Mononuclear cell (primary cell): ENCODE measurements at regions not wholly inside any gene's neighbourhood (a gene's known extent, or its start where the extent isn't known, plus 50 kb on each side); places are given as distances from the start of the nearest gene placed in this dataset.

Source experiments
- H3K27me3 ChIP-seq: 2 replicates; pipeline ENCODE4 v1.6.0; 2011; ENCODE audit warnings: low read length, control low read depth; ENCODE audit not compliant: insufficient read depth
- H3K4me1 ChIP-seq: 2 replicates; pipeline ENCODE4 v1.5.1; 2011; ENCODE audit warnings: mild to moderate bottlenecking, low read length, control low read depth; ENCODE audit not compliant: insufficient read depth
- H3K4me3 ChIP-seq: 2 replicates; pipeline ENCODE4 v1.5.1; 2011; ENCODE audit warnings: mild to moderate bottlenecking, low read length, moderate library complexity
- H3K9me3 ChIP-seq: 2 replicates; pipeline ENCODE4 v1.5.1; 2011; ENCODE audit warnings: low read depth, mild to moderate bottlenecking, control low read depth, low read length

DNA sequence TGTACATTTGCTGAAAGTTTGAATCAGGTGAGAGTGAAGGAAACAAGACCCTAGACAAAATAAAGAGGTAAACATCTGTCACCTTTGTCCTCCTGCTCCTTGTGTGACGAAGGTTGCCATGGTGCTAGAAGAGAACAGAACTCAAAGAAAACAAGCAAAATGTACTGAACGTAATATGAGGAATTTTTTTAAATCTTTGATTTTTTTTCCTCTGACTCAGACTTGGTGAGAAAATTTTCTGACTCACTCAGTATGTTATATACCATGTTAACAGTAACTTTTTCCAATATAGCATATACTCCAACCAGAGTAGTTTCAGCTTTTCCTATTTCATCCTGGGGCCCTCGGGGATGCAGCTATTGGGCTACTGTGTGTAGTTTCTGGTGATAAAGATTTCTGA is 2114.6 kb upstream of the PIK3C3 start:
- Histone ChIP-seq H3K4me1 (no peaks in the 10 kb centered on the region), H3K4me3 (no peak overlapping the region), H3K27me3 (peaks cover 12% of the 10 kb centered on the region), H3K9me3 (no peaks in the 10 kb centered on the region)

DNA sequence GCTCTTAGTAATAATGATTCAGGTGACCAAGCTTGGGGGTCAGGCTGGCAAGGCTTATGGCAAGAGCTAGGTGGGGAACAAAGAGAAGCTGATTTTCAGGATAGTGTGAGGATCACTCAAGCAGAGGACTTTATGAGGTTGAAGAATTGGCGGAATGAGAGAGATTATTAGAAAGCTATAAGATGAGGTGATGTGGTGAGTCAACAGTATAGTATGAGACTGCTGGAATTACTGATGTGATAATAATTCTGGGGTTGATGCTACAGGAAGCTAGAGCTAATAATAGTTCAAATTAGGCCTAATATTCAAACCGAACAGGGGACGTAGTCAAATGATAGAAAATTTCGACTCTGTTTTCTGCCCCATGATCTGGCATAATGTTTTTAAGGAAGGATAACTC is 2115.3 kb upstream of the PIK3C3 start:
- Histone ChIP-seq H3K27me3 (peaks cover 12% of the 10 kb centered on the region), H3K4me1 (no peaks in the 10 kb centered on the region), H3K4me3 (no peak overlapping the region), H3K9me3 (no peaks in the 10 kb centered on the region)

DNA sequence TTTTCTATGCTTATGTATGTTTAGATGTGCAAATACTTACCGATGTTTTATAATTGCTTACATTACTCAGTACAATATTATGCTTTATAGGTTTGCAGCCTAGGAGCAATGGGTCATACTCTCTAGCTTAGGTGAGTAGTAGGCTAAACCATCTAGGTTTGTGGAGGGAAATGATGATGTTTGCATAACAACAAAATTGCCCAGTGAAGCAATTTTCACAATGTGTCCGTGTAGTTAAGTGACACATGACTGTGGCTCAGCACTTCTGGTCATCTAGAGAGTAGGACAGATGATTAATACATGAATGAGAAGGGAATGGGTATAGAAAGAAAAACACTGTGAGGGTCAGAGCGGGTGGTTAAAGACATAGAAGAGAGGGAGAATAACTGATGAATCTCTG is 2116.2 kb upstream of the PIK3C3 start:
- Histone ChIP-seq H3K9me3 (no peaks in the 10 kb centered on the region), H3K4me1 (no peaks in the 10 kb centered on the region), H3K4me3 (no peak overlapping the region), H3K27me3 (peaks cover 12% of the 10 kb centered on the region)

DNA sequence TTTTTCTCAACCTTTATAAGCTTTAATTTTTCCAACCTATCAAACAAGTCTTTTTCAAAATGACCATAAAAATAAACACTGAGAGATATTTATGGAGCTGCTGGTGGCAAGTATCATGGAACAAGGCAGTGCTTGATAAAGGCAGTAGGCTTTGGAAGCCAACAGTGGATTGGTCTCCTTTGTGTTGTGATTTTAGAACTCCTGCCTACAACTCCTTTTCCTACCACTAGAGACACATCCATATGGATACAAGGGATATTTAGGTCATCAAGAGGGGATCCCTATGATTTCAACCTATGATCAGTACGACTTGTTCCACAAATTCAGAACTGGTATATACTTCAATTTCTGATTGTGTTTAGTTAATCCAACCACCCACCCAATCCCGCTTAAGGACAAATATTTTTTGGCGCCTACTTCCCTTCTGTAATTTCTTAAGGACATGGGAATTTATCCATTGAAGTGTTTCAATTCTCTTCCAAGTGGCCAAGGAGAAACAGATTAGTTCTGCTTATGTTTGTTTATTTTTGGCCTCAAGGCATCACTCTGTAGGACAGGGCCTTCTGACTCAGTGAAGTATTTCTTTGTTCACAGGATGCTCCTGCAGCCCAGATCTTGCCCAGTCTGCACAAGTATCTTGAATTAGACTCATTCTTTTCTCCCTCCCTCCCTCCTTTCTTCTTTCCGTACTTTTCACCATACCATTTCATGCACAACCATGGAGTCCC is 2119.6 kb upstream of the PIK3C3 start:
- Histone ChIP-seq H3K27me3 (no peaks in the 10 kb centered on the region), H3K9me3 (no peaks in the 10 kb centered on the region), H3K4me1 (no peaks in the 10 kb centered on the region), H3K4me3 (no peak overlapping the region)

DNA sequence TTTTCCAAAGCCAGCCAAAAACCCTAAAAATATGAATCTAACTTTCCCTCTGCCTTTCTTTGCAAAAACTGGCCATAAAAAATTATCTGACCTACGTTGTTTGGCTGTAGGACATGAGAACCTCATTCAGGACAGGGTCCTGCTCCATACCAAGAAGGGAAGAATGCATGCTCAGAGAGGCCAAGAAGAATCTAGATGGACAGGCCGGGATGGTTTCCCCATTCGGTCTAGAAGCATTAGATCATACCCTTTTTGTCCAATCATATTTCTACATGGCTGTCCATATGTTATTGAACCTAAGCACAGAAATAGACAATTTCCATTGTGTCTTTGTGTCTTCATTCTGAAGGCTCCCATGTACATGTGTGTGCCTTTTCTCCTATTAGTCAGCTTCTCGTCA is 2120.4 kb upstream of the PIK3C3 start:
- H3K9me3 ChIP-seq: no peaks in the 10 kb centered on the region
- no peak overlapping the region for H3K4me3 ChIP-seq
- H3K27me3 ChIP-seq: no peaks in the 10 kb centered on the region
- H3K4me1 ChIP-seq: no peaks in the 10 kb centered on the region

DNA sequence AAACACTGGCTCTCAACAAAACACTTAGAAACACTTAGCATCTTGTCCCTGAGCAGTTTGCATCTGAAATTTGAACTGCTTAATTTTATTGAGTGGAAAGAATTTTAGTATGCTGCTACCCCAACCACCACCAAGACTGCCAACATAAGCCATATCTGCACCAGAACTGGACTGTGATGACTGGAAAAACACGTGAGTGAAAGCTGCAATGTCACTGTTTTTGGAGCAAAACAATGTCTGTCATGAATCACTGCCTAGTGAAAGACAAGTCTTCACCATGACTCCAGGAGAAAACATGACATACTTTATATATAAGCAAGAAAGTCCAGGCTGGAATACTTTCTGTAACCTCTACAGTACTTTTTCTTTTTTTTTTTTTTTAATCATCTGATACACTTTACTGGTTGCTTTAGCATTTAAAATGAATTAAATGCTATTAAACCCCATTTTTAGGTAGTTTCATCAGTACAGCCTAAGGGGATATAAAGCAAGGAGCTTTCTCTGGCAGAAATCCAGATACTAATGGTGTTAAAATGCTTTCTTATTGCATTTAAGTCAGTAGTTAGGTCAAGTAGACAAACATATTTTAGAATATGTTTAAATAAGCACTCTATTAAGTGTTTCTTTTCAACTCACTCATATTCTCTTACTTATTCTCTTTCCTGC is 2129.4 kb upstream of the PIK3C3 start:
- H3K27me3 ChIP-seq: no peaks in the 10 kb centered on the region
- no peak overlapping the region for H3K4me3 ChIP-seq
- H3K4me1 ChIP-seq: no peaks in the 10 kb centered on the region
- no peaks in the 10 kb centered on the region for H3K9me3 ChIP-seq

DNA sequence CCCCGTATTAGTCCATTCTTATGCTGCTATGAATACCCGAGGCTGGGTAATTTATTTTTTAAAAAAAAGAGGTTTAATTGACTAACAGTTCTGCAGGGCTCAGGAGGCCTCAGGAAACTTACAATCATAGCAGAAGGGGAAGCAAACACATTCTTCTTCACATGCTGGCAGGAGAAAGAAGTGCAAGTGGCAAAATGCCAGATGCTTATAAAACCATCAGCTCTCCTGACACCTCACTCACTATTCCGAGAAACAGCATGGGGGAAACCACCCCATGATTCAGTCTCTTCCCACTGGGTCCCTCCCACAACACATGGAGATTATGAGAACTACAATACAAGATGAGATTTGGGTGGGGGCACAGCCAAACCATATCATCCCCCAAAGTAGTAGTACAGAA is 2148.5 kb upstream of the PIK3C3 start:
- H3K27me3 ChIP-seq: no peaks in the 10 kb centered on the region
- no peak overlapping the region for H3K4me3 ChIP-seq
- H3K4me1 ChIP-seq: no peaks in the 10 kb centered on the region
- H3K9me3 ChIP-seq: peaks cover 15% of the 10 kb centered on the region

DNA sequence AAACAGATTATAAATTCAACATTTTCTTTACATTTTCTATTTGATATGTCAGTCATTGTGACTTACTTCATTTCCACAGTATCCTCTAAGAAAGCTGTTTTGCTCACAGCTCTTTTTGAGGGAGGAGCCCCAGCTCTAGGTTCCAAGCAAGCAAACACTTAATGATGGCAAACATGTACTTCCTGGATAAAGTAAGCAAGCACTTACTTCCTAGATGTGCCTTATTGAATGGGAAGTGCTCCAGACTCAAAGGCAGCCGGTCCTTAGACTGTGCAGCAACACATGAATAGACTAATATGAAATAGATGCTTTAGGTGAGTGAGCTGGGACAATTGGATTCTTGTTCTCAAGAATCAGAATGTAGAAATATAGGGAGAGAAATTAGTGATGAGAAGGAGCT is 2149.8 kb upstream of the PIK3C3 start:
- Histone ChIP-seq H3K4me1 (no peaks in the 10 kb centered on the region), H3K9me3 (peaks cover 17% of the 10 kb centered on the region), H3K27me3 (no peaks in the 10 kb centered on the region), H3K4me3 (no peak overlapping the region)

DNA sequence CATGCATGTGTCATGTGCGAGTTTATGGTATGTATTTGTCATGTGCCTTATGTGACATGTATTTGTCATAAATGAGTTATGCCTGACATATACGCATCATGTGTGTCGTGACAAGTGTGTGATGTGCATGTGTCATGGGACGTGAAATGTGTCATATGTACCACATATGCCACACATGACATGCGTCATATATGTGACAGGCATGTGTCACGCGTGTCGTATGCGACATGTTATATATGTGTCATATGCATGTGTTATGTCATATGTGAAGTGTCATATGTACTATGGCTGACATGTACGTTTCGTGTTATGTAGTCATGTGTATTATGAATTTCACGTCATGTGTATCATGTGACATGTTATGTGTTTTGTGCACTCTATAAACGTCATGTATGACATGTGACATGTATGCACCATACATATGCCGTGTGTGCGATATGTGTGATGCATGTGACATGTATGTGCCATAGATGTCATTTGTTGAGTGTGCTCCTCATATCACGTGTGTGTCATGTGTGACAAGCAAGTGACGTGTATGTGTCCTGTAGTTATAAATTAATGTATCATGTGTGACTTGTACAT is 2152.3 kb upstream of the PIK3C3 start:
- Histone ChIP-seq H3K27me3 (no peaks in the 10 kb centered on the region), H3K9me3 (peaks cover 17% of the 10 kb centered on the region), H3K4me1 (no peaks in the 10 kb centered on the region), H3K4me3 (no peak overlapping the region)

DNA sequence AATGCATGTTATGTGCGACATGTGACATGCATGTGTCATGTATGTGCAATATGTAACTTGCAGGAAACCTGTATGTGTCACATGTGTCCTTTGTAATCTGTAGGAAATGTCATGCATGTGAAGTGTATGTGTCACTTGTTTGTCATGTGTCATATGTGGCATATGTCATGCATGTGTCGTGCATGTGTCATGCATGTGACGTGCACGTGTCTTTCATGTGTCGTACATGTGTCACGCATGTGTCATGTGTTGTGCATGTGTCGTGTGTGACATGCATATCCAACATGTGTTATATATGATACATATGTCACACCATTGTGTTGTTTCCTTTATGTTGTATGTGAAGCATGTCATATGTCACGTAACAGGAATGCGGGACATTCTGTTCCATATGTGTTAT is 2153.2 kb upstream of the PIK3C3 start:
- H3K4me3 ChIP-seq: no peak overlapping the region
- no peaks in the 10 kb centered on the region for H3K4me1 ChIP-seq
- peaks cover 17% of the 10 kb centered on the region for H3K9me3 ChIP-seq
- no peaks in the 10 kb centered on the region for H3K27me3 ChIP-seq

DNA sequence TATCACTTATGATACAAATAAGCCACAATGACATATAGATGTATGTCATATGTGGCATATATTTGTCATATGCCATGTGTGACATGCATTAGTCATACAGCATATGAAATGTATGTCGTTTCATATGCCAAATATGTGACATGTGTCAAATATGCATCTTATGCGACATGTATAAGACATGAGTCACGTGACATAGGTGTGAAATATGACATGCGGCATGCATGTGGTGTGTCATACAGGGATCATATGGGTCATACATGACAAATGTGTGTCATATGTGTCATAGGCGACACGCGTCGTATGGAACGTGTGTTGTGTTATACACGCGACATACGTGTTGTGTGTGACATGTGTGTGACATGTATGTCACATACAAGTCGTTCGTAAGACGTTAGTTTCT is 2154.0 kb upstream of the PIK3C3 start:
- Histone ChIP-seq H3K4me3 (no peak overlapping the region), H3K4me1 (no peaks in the 10 kb centered on the region), H3K27me3 (no peaks in the 10 kb centered on the region), H3K9me3 (peaks cover 17% of the 10 kb centered on the region)

DNA sequence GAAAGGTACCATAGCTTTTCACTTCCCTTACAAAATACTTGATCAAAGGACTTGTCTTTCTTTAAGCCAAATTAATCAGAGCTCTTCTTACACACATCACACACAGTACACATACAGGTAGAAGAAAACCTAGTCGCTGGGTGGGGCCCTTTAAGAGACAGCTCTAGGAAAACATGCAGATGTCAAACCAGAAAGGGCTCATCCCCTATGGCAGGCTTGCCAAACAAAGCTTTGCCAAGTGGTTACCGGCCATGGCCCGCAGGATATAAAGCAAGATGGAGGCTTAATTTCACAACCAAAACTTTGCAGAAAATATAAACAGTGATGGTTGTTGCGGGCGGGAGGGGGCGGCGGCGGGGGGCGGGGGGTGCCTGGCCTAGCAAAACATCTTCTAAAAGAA is 2156.0 kb upstream of the PIK3C3 start:
- Histone ChIP-seq H3K27me3 (no peaks in the 10 kb centered on the region), H3K9me3 (peaks cover 17% of the 10 kb centered on the region), H3K4me3 (no peak overlapping the region), H3K4me1 (no peaks in the 10 kb centered on the region)

DNA sequence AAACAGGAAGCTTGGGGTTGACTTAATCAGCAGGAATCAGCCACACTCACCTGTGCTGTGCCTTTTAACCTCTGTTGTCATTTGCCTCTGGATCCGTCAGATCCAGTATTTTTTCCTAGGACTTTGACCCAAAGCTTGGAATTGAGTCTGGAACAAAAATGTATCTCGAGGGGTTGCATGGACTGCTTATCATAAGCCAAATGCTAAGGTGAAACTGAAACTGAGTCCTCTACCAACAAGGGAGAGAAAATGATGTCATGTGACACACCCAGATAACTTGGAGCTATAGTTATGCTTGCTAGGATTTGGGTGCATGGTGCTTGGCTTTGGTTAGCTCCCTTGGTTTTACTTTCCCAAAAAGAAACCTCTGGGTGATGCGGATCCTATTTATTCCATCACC is 2158.6 kb upstream of the PIK3C3 start:
- Histone ChIP-seq H3K27me3 (no peaks in the 10 kb centered on the region), H3K9me3 (no peaks in the 10 kb centered on the region), H3K4me3 (no peak overlapping the region)

DNA sequence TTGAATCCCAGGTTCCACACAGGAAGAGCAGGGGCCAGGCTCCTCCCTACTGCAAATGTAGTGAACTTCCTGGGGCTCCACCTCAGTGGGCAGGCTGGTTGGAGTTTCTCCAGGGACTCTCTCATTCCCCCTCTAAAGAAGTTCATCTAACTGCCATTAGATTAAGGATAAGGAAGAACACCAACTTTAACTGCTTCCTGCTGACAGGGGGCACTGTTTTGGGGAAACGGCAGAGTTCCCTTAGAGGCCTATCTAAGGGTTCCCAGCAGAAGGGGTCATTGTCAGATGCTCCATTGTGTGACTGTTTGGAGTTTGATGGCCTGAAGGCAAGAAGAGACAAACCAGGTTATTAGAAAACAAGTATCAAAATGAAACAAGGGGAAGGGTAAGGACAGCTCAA is 2159.7 kb upstream of the PIK3C3 start:
- H3K9me3 ChIP-seq: no peaks in the 10 kb centered on the region
- no peaks in the 10 kb centered on the region for H3K27me3 ChIP-seq
- no peak overlapping the region for H3K4me3 ChIP-seq
- no peaks in the 10 kb centered on the region for H3K4me1 ChIP-seq

More for the DNA sequence above, 2158.6 kb upstream of the PIK3C3 start:
- no peaks in the 10 kb centered on the region for H3K4me1 ChIP-seq

DNA sequence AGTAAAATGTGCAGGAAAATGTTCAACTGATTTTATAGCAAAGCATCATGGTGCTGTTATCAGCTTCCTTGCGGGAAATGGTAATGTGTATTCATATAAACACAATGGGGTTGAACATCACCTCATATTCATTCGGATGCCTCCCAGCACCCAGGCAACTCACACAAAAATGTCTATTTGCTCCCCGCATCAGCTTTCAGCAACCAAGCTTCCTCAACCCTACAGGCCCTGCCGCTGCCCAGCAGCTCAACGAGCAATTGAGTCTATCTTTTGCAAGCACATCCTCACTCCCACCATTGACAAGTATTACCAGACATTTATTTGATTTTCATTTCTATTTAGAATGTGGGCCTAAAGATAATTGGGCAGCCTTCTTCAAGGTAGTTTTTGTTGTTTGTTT is 2161.4 kb upstream of the PIK3C3 start:
- H3K9me3 ChIP-seq: no peaks in the 10 kb centered on the region
- H3K4me3 ChIP-seq: no peak overlapping the region
- H3K27me3 ChIP-seq: no peaks in the 10 kb centered on the region
- no peaks in the 10 kb centered on the region for H3K4me1 ChIP-seq

DNA sequence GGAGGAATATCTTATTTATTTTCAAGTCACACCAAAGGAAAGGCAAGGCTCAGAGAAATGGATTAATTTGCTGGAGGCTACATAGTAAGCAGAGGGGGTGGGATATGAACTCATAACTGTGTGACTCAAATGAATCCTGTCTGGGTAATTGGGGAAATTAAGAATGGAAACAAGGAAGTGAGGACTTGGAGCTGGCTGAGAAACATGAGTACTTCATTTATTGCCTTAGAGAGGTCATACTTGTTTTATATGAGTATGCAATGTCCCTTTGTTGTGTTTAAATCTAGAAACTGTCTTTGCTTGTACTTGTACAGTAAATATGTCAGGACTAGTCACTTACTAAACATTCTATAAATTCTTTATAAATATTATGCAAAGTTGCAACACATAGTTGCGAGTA is 2166.7 kb upstream of the PIK3C3 start:
- H3K4me3 ChIP-seq: no peak overlapping the region
- no peaks in the 10 kb centered on the region for H3K4me1 ChIP-seq
- no peaks in the 10 kb centered on the region for H3K9me3 ChIP-seq
- H3K27me3 ChIP-seq: no peaks in the 10 kb centered on the region
